ENCODE measurements at regions not wholly inside any gene's neighbourhood (a gene's known extent, or its start where the extent isn't known, plus 50 kb on each side); places are given as distances from the start of the nearest gene placed in this dataset.
A peak's percentile ranks its signal among the peaks of the same experiment; 100 is the strongest.

DNA sequence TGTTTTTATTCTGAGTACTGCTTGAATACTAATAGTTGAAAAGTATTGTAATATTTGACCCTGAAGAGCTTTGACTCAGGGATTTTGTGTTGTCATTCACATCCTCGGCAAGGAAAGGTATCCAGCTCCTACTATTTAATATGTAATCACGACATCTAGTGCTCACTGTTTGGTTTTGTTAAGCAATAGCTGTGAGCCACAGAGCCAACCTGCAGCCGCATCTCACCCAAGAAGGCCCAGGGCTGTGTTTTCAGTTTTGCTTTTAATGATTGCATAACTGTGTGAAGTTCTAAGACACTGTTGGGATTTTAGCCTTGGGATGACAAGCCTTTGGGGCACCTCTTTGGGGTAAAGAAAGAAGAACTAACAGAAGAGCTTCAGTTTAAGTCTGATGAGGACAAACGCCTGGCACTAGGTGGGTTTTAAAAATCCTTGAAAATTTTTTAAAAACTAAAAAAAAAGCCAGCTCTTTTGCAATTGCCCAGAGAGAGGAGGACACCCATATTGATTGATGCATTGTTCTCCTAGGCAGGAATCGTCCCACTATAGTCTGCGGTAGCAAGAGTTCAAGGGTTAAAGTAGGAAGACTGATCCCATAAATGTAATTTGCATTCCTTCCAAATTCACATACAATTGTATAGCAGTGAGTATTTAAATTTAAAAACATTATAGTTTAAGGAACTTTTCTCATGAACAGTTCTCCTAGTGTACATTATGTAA lies 157.8 kb downstream of the RELL1 start:
- Histone ChIP-seq H4K91ac (replicated peaks; ENCODE audit: insufficient read length, low read length) (no peak overlapping the region), H4K8ac (ENCODE audit: extremely low read depth, insufficient read depth, low read length) (no peak overlapping the region), H3K4me3 (ENCODE audit: extremely low read depth in 1 of 4, insufficient read depth in 2 of 4, low read depth in 3 of 4, low read length in 4 of 4) (no peak overlapping the region), H3K4me1 (replicated peaks in 1 of 4; ENCODE audit: control insufficient read depth in 3 of 4, insufficient read depth in 4 of 4, low read length in 3 of 4) (no peaks in the 10 kb centered on the region), H2AFZ (ENCODE audit: low read length) (0 out of 2 replicates have a peak overlapping the region, but pooled peaks have one; percentile 24), H3K56ac (replicated peaks; ENCODE audit: insufficient read length, low read depth, low read length) (no peak overlapping the region), H2AK5ac (ENCODE audit: low read depth, low read length) (no peak overlapping the region), H2BK20ac (ENCODE audit: low read length) (no peak overlapping the region), H3K23ac (ENCODE audit: insufficient read length) (no peak overlapping the region), H3K4ac (replicated peaks; ENCODE audit: insufficient read length, low read depth, low read length) (no peak overlapping the region), H2BK12ac (ENCODE audit: low read depth, low read length) (no peak overlapping the region), H4K20me1 (replicated peaks in 1 of 2; ENCODE audit: control insufficient read depth in 1 of 2, insufficient read depth in 2 of 2, low read length in 2 of 2) (no peaks in the 10 kb centered on the region), H3K9ac (replicated peaks in 1 of 4; ENCODE audit: extremely low read depth in 1 of 4, low read depth in 3 of 4, low read length in 3 of 4) (no peak overlapping the region), H3K14ac (ENCODE audit: insufficient read length) (no peak overlapping the region), H2BK15ac (ENCODE audit: low read length) (no peak overlapping the region), H2BK5ac (ENCODE audit: low read depth, low read length) (no peak overlapping the region), H4K5ac (ENCODE audit: insufficient read length, low read depth, low read length) (no peak overlapping the region), H3K27ac (ENCODE audit: low read depth, low read length) (no peak overlapping the region), H3K4me2 (ENCODE audit: insufficient read depth in 1 of 2, low read depth in 2 of 2, low read length in 2 of 2) (no peak overlapping the region), H3K9me3 (ENCODE audit: insufficient read depth in 2 of 2, low read depth in 1 of 2, low read length in 1 of 2) (no peaks in the 10 kb centered on the region), H3K27me3 (replicated peaks in 1 of 4; ENCODE audit: control insufficient read depth in 3 of 4, extremely low read depth in 1 of 4, insufficient read depth in 3 of 4, low read length in 3 of 4) (no peaks in the 10 kb centered on the region), H2BK120ac (replicated peaks; ENCODE audit: low read depth, low read length) (no peak overlapping the region), H3K18ac (ENCODE audit: extremely low read depth, low read length) (no peak overlapping the region), H3K23me2 (ENCODE audit: low read depth, low read length) (no peaks in the 10 kb centered on the region), H3K36me3 (ENCODE audit: control insufficient read depth in 2 of 4, insufficient read depth in 4 of 4, low read length in 3 of 4) (no peaks in the 10 kb centered on the region), H3K79me2 (ENCODE audit: control insufficient read depth in 1 of 2, insufficient read depth in 2 of 2, low read length in 2 of 2) (no peaks in the 10 kb centered on the region), H3K79me1 (ENCODE audit: low read depth, low read length) (no peaks in the 10 kb centered on the region)
- ChIA-PET POLR2A (ENCODE audit: partially characterized antibody) (no interaction called here), CTCF (ENCODE audit: partially characterized antibody) (interaction anchor here (1.2 to 1.8 kb wide), 3 partner anchors 37 to 274 kb away, joined by 3 to 4 read pairs (median 4); no protein-coding TSS in a partner anchor)
- no peak for DNase-seq (ENCODE audit: low read depth in 1 of 2, low spot score in 2 of 2)
- no peak for FAIRE-seq
- WGBS, 2 experiments (ENCODE audit: extremely low coverage in 1 of 2, insufficient coverage in 1 of 2, insufficient read length in 1 of 2, insufficient replicate concordance in 2 of 2, low coverage in 1 of 2, low lambda C conversion rate in 2 of 2, missing lambda C conversion rate in 1 of 2) = 85% methylated on average over 6 of the region's 6 CpGs; no CpG with 5 or more reads in 1 of the 2 experiments
- TF ChIP-seq JUND (IDR thresholded peaks at IDR 0.05; ENCODE audit: low read length) (no peak), TEAD4 (IDR thresholded peaks at IDR 0.05; ENCODE audit: low read depth, low read length) (no peak), HDAC6 (IDR thresholded peaks at IDR 0.05; ENCODE audit: low read depth, low read length) (no peak)

Measured in H1 (cell line).